GM18868 (cell line): ENCODE measurements at regions not wholly inside any gene's neighbourhood (a gene's known extent, or its start where the extent isn't known, plus 50 kb on each side); places are given as distances from the start of the nearest gene placed in this dataset.

Experiments used
- ATAC-seq: cut with Tn5 transposase; IDR thresholded peaks from one replicate; pipeline ENCODE4 v1.9.1; 2021; ENCODE audit warnings: mild to moderate bottlenecking, moderate library complexity; ENCODE audit not compliant: unreplicated experiment

GRCh38 chr12:19855851-19856250 lies 416.6 kb downstream of the AEBP2 start:
- ATAC-seq = no peak

GRCh38 chr12:19856389-19856788 lies 417.1 kb downstream of the AEBP2 start:
- ATAC-seq = peak; percentile 41

- no peak for ATAC-seq
Measured at GRCh38 chr12:19857204-19857603, 417.9 kb downstream of the AEBP2 start.

GRCh38 chr12:19867151-19867550 lies 427.9 kb downstream of the AEBP2 start:
- no peak for ATAC-seq

GRCh38 chr12:19867970-19868369 lies 428.7 kb downstream of the AEBP2 start:
- no peak for ATAC-seq

- ATAC-seq = no peak
Measured at GRCh38 chr12:19869413-19869812, 430.1 kb downstream of the AEBP2 start.

GRCh38 chr12:19872621-19873540 lies 433.6 kb downstream of the AEBP2 start:
- no peak for ATAC-seq

- no peak for ATAC-seq
Measured at GRCh38 chr12:19880076-19880475, 440.8 kb downstream of the AEBP2 start.

- no peak for ATAC-seq
Measured at GRCh38 chr12:19880721-19881120, 441.4 kb downstream of the AEBP2 start.

- no peak for ATAC-seq
Measured at GRCh38 chr12:19882346-19882745, 443.1 kb downstream of the AEBP2 start.

- ATAC-seq = no peak
Measured at GRCh38 chr12:19884021-19884492, 444.8 kb downstream of the AEBP2 start.

- no peak for ATAC-seq
Measured at GRCh38 chr12:19885093-19885812, 446.0 kb downstream of the AEBP2 start.

GRCh38 chr12:19886065-19886464 lies 446.8 kb downstream of the AEBP2 start:
- no peak for ATAC-seq

GRCh38 chr12:19886639-19887064 lies 447.4 kb downstream of the AEBP2 start:
- ATAC-seq = no peak

- ATAC-seq = no peak
Measured at GRCh38 chr12:19890024-19890423, 450.7 kb downstream of the AEBP2 start.

- ATAC-seq = no peak
Measured at GRCh38 chr12:19891936-19892591, 452.8 kb downstream of the AEBP2 start.

GRCh38 chr12:19893514-19893913 lies 454.2 kb downstream of the AEBP2 start:
- ATAC-seq = no peak

GRCh38 chr12:19894050-19894449 lies 454.8 kb downstream of the AEBP2 start:
- peak; percentile 33 for ATAC-seq

- peak; percentile 91 for ATAC-seq
Measured at GRCh38 chr12:19894803-19895202, 455.5 kb downstream of the AEBP2 start.

GRCh38 chr12:19895246-19896020 lies 456.1 kb downstream of the AEBP2 start:
- ATAC-seq = no peak

- ATAC-seq = no peak
Measured at GRCh38 chr12:19896041-19896440, 456.7 kb downstream of the AEBP2 start.
